ENCODE measurements at regions not wholly inside any gene's neighbourhood (a gene's known extent, or its start where the extent isn't known, plus 50 kb on each side); places are given as distances from the start of the nearest gene placed in this dataset.
"Not testable (repeated sequence)": the region's sequence is repeated elsewhere in the genome, so short reads cannot be mapped to it uniquely, and the experiment has no call there.

DNA sequence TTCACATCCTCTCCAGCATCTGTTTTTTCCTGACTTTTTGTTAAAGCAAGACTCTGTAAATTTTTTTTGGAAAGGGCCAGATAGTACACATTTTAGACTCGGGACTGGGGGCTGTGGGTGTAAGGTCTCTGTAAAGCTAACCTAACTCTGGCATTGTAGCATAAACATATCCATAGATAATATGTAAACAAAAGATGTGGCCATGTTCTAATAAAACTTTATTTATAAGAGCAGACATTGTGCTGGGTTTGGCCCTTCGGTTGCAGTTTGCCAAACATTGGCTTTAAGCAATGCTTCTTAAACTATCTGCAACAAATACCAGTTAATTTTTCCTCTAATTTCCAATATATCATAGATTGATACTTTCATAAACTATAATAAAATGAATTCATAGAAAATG is 605.2 kb downstream of the EBF1 start:
- TF ChIP-seq, protein P1, sequence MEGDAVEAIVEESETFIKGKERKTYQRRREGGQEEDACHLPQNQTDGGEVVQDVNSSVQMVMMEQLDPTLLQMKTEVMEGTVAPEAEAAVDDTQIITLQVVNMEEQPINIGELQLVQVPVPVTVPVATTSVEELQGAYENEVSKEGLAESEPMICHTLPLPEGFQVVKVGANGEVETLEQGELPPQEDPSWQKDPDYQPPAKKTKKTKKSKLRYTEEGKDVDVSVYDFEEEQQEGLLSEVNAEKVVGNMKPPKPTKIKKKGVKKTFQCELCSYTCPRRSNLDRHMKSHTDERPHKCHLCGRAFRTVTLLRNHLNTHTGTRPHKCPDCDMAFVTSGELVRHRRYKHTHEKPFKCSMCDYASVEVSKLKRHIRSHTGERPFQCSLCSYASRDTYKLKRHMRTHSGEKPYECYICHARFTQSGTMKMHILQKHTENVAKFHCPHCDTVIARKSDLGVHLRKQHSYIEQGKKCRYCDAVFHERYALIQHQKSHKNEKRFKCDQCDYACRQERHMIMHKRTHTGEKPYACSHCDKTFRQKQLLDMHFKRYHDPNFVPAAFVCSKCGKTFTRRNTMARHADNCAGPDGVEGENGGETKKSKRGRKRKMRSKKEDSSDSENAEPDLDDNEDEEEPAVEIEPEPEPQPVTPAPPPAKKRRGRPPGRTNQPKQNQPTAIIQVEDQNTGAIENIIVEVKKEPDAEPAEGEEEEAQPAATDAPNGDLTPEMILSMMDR (IDR thresholded peaks at IDR 0.05), result no peak
- no peak for TF ChIP-seq POLR2A (IDR thresholded peaks at IDR 0.05; ENCODE audit: low read depth)
- TF ChIP-seq EP300 (IDR thresholded peaks at IDR 0.05), result no peak
- TF ChIP-seq POLR2AphosphoS5 (IDR thresholded peaks at IDR 0.05), result no peak
- Histone ChIP-seq H3K4me1 (peaks cover 6 to 23% (median 17%) of the 10 kb centered on the region in 4 donors), H3K36me3 (no peaks in the 10 kb centered on the region), H3K27me3 (no peaks in the 10 kb centered on the region), H3K9me3 (no peaks in the 10 kb centered on the region), H3K4me3 (no peak overlapping the region), H3K27ac (replicated peaks in 1 of 4) (no peak overlapping the region)
- intact Hi-C loops (cut with DNase I), result no loop called here
- DNase-seq (ENCODE audit: extremely low spot score), result no peak
- 88% methylated on average over 2 of the region's 2 CpGs for WGBS

DNA sequence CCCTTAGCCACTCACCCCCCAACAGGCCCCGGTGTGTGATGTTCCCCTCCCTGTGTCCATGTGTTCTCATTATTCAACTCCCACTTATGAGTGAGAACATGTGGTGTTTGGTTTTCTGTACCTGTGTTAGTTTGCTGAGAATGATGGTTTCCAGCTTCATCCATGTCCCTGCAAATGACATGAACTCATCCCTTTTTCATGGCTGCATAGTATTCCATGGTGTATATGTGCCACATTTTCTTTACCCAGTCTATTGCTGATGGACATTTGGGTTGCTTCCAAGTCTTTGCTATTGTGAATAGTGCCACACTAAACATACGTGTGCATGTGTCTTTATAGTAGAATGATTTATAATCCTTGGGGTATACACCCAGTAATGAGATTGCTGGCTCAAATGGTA is 605.7 kb downstream of the EBF1 start:
- intact Hi-C loops (cut with DNase I), result not testable (repeated sequence)

DNA sequence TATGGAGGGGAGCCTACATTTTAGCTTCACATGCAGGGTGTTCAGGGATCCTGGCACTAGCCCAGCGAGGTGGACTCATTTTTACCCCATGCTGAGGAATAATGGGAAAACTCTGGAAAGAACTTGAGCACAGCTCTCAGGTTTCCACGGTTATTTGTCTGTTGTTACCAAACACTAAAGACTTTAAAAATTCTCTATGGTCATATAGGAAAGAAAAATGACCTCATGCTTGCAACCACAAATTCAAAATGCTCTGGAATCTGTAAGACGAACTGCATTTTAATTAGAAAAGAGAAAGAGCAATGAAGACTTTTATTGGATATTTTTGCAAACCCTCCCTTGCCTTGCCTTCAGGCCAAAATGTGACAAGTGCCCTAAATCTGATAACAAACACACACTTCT is 606.9 kb downstream of the EBF1 start:
- Histone ChIP-seq H3K9me3 (no peaks in the 10 kb centered on the region), H3K36me3 (no peaks in the 10 kb centered on the region), H3K27ac (replicated peaks in 1 of 4) (no peak overlapping the region), H3K4me1 (peaks cover 0 to 28% (median 18%) of the 10 kb centered on the region in 4 donors), H3K27me3 (no peaks in the 10 kb centered on the region), H3K4me3 (no peak overlapping the region)
- WGBS, result 71% methylated on average over 3 of the region's 3 CpGs
- DNase-seq (ENCODE audit: extremely low spot score), result no peak
- TF ChIP-seq, protein P1 (IDR thresholded peaks at IDR 0.05), result no peak
- no peak for TF ChIP-seq POLR2AphosphoS5 (IDR thresholded peaks at IDR 0.05)
- TF ChIP-seq EP300 (IDR thresholded peaks at IDR 0.05), result no peak
- no peak for TF ChIP-seq POLR2A (IDR thresholded peaks at IDR 0.05; ENCODE audit: low read depth)
- intact Hi-C loops (cut with DNase I), result no loop called here

More for the DNA sequence above, 605.7 kb downstream of the EBF1 start:
- H3K9me3 ChIP-seq; H3K27ac ChIP-seq (replicated peaks in 1 of 4); H3K36me3 ChIP-seq; DNase-seq (ENCODE audit: extremely low spot score); H3K27me3 ChIP-seq; H3K4me3 ChIP-seq: not testable (repeated sequence)
- peaks cover 6 to 24% (median 17%) of the 10 kb centered on the region in 4 donors for H3K4me1 ChIP-seq
- WGBS, result 94% methylated on average over 2 of the region's 2 CpGs

DNA sequence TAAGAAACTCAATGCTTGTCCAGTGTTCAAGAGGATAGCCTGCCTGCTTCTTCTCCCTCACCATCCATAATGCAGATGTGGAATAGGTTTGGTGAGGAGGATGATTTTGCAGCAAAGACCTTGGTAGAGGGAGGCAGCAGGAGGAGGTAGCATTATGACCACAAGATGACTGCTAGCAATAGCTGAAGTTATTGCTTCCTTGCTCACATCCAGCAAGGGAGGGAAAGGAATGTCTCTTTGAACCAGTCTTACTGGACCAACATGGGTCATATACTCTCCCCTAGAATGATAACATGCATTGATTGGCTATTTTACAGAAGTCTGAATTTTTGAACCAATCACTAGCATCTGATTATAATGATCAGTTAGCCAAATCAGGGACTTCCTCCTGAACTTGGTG is 607.6 kb downstream of the EBF1 start:
- Histone ChIP-seq H3K27me3 (no peaks in the 10 kb centered on the region), H3K27ac (replicated peaks in 1 of 4) (no peak overlapping the region), H3K4me1 (peaks cover 0 to 36% (median 25%) of the 10 kb centered on the region in 4 donors), H3K36me3 (no peaks in the 10 kb centered on the region), H3K9me3 (no peaks in the 10 kb centered on the region), H3K4me3 (no peak overlapping the region)
- intact Hi-C loops (cut with DNase I), result no loop called here
- TF ChIP-seq, protein P1 (IDR thresholded peaks at IDR 0.05), result no peak
- no peak for TF ChIP-seq POLR2AphosphoS5 (IDR thresholded peaks at IDR 0.05)
- TF ChIP-seq POLR2A (IDR thresholded peaks at IDR 0.05; ENCODE audit: low read depth), result no peak
- TF ChIP-seq EP300 (IDR thresholded peaks at IDR 0.05), result no peak
- no peak for DNase-seq (ENCODE audit: extremely low spot score)

DNA sequence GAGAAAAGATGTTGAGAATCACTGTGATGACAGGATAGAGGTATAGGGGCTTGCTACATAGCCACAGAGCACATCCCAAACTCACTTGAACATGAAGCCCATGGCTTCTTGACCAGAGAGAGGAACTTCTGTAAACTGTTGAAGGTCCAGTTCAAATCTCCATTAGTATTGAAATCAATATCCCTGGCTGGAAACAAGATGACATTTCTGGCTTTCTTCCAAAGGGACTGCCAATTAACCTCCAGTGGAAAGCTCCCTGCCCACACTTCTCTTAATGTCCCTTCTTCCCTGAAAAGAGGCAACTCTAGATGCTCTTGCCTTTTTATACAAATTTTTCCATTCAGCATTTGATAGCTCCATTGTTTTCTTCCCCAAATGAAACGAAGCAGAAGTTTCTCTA is 612.1 kb downstream of the EBF1 start:
- peaks cover 25 to 75% (median 65%) of the 10 kb centered on the region in 4 donors for H3K4me1 ChIP-seq
- H3K36me3 ChIP-seq, result no peaks in the 10 kb centered on the region
- WGBS, result 61% methylated on average over 1 of the region's 1 CpG
- H3K27ac ChIP-seq (replicated peaks in 1 of 4), result peak overlapping the region; percentile 50 to 70 (median 58)
- no peaks in the 10 kb centered on the region for H3K9me3 ChIP-seq
- DNase-seq (ENCODE audit: extremely low spot score), result no peak
- H3K27me3 ChIP-seq, result no peaks in the 10 kb centered on the region
- TF ChIP-seq POLR2A (IDR thresholded peaks at IDR 0.05; ENCODE audit: low read depth) (no peak), EP300 (IDR thresholded peaks at IDR 0.05) (no peak)
- H3K4me3 ChIP-seq, result no peak overlapping the region
- intact Hi-C loops (cut with DNase I), result no loop called here

DNA sequence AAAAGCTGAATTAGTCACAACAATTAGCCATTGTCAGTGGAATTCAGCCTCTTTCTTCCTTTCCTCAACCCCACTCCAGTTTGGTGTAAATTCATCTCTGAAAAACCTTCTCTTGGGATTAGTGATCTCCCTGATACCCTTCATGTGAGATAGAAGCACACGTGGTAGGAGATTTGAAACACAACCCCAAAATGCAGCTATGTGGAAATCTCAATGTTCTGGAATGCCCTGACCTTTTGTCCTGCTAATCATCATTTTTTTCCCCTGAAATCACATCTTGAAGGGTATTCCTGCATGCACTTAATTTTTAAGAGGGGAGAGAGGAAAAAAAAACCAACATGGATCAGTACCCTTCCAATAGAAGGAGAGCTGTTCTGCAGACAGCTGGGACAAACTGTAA is 612.6 kb downstream of the EBF1 start:
- intact Hi-C loops (cut with DNase I), result no loop called here
- 71% methylated on average over 1 of the region's 1 CpG for WGBS

More for the DNA sequence above, 612.6 kb downstream of the EBF1 start:
- Histone ChIP-seq H3K27ac (replicated peaks in 1 of 4) (peak overlapping the region; percentile 50 to 70 (median 66)), H3K27me3 (no peaks in the 10 kb centered on the region), H3K4me1 (peaks cover 25 to 77% (median 66%) of the 10 kb centered on the region in 4 donors), H3K9me3 (no peaks in the 10 kb centered on the region), H3K4me3 (no peak overlapping the region), H3K36me3 (no peaks in the 10 kb centered on the region)
- DNase-seq (ENCODE audit: extremely low spot score), result no peak
- TF ChIP-seq, protein P1 (IDR thresholded peaks at IDR 0.05), result no peak
- peak in 1 of 2 donors; percentile 25 for TF ChIP-seq POLR2AphosphoS5 (IDR thresholded peaks at IDR 0.05)

Data from esophagus muscularis mucosa (tissue), 4 donors.